Stimulated activated CD8-positive, alpha-beta memory T cell treated with anti-CD3 and anti-CD28 coated beads, Interleukin-12 subunit alpha, Interleukin-12 subunit beta, amount 100 ng/mL, for 1 hour (primary cell): ENCODE measurements at regions not wholly inside any gene's neighbourhood (a gene's known extent, or its start where the extent isn't known, plus 50 kb on each side); places are given as distances from the start of the nearest gene placed in this dataset.
"Not testable (repeated sequence)": the region's sequence is repeated elsewhere in the genome, so short reads cannot be mapped to it uniquely, and the experiment has no call there.

ENCODE experiments used
- DNase-seq: peaks from one replicate; pipeline ENCODE4 v3.0.0-alpha.2; 2020; ENCODE audit warnings: low read depth

DNA sequence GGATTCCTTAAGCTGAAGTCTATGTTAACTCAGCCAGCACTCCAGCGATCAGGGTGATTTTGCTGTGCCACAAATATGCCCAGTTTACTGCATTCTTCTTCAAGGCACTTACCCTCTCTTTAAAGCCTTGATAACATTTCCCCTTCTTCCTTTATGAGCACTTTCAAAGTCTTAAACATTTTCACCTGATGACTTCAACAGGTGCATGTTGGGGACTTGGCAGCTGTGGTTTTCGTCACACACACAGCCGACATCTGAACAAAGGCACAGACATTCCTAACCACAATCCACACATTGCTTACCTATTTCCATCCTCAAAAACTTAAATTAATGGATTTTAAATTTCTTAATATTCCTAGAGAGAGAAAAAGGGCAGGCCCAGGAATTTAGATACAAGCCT, 331.5 kb downstream of the CRPPA start:
- no peak for DNase-seq

DNA sequence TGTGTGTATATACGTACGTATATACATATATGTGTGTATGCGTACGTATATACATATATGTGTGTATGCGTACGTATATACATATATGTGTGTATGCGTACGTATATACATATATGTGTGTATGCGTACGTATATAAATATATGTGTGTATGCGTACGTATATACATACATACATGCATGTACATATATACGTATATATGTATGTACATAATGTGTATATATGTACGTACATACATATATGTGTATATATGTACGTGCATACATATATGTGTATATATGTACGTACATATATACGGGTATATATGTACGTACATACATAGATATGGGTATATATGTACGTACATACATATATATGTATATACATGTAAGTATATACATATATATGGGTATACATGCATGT, 332.1 kb downstream of the CRPPA start:
- no peak for DNase-seq

DNA sequence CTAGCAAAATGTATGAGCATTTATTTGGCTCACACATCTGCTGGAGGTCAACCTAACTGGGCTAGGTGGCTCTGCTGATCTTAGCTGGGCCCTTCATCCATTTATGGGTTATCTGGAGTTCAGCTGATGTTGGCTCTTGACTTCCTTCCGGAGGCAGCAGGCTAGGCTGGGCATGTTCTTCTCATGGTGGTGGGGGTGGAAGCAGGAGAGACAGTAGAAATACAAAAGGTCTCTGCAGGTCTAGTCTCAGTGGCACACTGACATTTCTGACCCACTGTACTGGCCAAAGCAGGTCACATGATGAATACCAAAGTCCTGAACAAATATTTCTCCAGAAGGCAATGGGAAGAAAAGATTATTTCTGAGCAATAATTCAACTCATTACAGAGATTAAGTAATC, 334.6 kb downstream of the CRPPA start:
- DNase-seq, result no peak

DNA sequence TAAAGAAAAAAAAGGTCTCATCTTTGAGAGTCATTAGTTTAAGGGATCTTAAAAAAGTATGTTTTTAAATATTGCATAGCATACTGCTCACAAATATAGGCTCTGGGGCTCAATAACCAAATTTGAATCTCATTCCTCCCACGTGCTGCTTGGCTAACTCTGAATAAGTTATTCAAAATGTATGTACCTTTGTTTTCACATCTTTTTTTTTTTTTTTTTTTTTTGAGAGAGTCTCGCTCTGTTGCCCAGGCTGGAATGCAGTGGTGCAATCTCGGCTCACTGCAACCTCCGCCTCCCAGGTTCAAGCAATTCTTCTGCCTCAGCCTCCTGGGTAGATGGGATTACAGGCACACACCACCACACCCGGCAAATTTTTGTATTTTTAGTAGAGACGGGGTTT, 335.6 kb downstream of the CRPPA start:
- DNase-seq, result not testable (repeated sequence)

DNA sequence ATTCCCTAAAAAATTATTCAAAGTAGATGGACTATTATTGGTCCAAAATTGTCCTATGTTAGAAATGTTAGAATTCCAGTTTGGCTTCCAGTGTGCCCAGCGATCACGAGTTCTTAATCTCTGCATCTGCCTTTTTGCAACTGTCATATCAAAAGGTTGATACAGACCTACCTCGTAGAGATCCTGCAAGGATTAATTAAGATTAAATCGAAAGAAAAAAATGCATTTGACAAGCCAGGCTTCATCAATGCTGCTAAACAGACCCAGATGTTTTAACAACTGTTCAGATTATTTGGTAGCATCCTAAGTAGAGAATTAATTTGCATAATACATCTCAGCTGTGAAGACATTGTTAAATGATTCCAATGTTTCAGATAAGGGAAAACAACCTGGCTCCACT, 336.5 kb downstream of the CRPPA start:
- DNase-seq, result no peak

DNA sequence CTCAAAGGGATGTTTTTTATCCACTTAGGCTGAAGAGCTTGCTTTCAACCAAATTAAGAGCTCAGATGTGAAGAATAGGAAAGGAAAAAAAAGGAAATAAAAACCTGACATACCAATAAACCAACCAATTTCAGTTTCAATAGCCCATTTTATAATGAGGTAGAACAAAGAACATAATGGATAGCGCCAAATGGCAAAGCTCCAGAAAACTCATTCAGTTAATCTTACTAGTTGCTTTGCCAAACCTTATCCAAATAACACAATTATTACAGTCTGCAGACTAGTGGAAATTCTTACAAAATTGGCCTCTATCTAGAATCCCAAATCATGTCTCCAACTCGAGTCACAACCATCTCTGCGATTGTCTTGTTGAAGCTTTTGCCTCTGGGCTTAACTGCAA, 337.0 kb downstream of the CRPPA start:
- no peak for DNase-seq

DNA sequence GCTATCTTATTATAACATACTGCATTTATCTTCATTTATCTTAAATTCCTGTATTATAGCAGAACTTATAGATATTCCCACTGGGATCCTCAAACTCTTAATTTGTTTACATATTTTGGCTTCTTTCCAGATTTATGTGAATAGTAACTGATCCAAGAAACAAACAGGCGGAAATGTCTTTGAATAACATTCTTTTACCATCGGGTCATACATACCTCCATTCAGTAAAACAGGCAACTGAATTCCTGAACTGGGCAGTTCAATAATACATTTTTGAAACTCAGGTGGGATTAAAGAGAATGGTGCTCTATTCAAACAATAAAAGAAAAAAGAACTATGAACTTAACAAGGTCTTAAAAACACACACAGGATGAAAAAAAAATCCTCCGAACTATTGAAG, 337.4 kb downstream of the CRPPA start:
- no peak for DNase-seq

DNA sequence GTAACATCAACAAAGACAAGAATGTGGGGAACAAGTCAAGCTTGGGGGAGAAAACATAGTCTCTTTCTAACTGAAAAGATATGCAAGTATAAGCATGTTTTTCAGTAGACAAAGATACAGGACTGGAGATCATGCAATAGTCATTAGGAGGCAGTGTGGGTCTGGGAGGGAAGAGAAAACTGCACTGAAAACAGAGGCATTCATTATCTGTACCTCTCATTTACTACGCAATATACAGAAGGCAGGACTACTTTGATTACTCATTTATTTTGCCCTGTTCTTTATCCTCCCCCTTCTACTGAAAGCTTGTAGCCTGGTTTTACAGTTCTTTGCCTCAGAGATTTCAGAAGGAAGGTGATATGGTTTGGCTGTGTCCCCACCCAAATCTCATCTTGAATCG, 341.2 kb downstream of the CRPPA start:
- no peak for DNase-seq

DNA sequence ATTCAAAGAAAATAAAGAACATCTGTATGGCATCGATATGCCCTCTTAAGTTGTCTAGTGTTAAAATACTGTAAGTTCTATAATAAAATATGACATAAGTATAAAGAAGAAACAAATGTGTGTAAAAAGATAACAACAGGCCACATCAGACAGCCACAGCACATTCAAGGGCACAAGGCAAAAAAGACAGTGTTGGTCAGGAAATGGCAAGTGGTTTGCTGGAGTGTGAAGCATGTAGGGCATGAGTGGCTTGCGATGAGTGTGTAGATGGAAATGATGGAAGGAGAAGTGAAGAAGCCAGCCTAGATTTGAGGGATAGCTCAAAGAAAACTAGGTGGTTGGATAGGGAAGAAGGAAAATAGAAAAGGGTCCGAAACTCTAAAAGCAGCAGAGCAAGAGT, 341.6 kb downstream of the CRPPA start:
- no peak for DNase-seq

DNA sequence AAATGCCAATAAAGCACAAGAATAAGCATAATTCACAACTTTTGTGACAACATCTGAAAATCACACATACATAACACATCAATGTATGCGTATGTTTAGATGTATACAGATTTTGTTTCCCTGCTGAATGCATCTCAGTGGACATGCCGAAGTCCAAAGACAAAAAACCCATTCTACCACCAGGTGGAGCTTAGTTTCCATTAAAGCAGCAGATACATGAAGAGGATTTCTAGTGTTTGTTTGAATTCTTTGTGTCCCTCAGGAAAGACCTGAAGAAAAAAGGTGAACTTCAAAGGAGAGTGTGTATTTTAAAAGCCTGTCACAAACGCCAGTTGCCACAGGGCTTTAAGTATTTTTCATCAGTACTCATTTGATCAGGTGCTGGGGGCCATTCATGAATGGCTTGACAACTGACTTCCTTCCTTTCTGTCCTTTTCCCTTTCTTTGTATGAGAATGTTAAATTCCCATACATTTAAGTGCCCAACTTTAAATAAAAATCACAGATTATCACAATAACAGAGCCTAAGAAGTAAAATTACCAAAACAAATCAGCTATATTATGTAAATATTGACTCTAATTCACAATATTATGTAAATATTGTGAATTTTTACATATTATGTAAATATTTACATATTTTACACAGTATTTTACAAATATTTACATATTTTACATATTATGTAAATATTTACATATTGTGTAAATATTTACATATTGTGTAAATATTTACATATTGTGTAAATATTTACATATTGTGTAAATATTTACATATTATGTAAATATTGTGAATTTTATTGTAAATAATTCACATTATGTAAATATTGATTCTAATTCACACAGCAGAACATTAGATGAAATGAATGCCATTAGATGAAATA, 343.0 kb downstream of the CRPPA start:
- DNase-seq, result no peak

DNA sequence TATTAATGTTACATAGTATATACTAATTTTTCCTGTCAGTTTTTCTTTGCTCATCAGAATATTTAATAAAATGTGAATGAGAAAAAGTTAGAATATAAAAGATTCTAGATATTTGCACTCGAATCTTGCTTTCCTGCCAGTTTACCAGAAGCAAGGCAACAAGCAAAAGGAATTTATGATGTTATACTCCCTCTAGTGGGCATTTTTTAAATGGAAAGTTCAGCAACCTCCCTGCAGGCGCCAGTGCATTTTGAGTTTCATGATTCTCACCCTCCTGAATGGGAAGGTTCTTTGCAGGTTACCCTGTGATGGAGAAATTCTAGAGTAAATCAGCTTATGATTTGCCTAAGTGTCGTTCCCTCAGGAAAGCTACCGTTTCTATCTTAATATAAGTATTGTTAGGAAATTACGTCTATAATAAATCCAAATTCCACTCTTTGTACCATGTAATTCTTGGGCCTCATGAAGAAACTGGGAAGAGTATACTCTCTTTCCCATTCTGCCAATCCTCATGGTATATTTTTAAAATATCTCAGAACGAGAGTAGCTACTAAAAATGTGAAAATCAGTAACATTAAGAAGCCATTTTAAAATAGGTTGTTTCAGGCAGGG, 350.0 kb downstream of the CRPPA start:
- DNase-seq, result no peak

DNA sequence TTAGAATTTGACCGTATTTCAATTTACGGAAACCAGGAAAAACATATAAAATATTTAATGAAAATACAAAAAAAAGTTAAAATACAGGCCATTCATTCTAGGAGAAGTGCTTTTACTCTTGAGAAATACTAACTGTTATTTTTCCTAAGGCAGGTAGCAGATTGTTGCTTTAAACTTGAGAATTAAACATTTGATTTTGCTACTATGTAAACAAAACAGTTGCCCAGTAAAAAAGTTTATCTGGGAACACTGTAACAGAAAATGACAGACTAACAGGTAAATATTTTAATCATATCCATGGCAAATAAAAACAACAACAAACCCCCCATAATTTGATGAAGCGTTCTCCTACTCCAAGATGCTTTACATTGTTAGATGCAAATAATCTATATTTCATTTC, 350.5 kb downstream of the CRPPA start:
- DNase-seq, result no peak

DNA sequence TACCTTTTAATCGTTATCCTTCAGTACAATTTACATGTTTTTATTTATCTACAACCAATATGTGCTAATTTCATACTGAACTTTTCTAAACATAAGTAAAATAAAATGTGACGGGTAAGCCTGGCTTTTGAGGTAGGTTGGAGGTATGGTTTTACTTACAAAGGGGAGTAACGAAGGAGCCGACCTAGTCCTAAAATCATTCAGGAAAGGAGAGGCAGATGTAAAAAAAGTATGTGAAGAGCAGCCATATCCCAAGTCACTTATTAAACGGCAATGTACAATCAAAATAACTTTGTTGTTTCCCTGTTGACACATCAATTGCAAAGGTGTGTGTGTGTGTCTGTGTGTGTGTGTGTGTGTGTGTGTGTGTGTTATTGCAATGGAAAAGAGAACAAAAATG, 351.3 kb downstream of the CRPPA start:
- no peak for DNase-seq

DNA sequence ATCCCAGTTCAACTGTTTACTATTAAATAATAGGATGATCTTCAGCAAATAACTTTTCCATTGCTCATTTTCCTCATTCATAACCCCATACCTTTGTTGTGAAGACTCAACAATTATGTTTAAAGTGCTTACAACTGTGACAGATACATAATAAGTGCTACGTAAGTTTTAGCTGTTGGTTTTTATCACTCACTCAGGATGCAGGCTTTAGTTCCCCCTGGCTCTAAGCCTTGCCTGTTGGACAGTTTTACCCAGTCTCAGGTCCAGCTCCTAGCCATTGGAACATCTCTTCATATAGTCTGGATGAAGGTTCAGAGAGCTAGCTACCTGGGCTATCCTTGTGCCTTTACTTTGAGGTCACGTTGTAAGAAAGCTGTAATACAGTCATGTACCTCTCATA, 353.2 kb downstream of the CRPPA start:
- DNase-seq, result no peak

DNA sequence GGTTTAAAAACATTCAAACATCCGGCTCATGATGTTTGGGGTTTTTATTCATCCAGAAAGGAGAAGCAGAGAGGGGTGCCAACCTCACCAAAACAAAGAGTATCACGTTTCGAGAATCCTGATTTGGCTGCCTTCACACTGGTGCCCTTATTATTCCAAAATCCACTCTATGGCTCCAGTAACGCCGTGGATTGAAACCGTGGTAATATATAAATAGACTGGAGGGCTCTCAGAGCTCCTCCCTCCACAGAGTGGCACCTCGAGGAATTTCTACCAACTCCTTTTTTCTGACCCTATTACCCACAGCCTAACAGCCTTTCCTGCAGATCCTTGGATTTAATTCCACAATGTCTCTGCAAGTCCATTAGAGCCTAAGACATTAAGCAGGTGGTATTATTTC, 353.6 kb downstream of the CRPPA start:
- no peak for DNase-seq

DNA sequence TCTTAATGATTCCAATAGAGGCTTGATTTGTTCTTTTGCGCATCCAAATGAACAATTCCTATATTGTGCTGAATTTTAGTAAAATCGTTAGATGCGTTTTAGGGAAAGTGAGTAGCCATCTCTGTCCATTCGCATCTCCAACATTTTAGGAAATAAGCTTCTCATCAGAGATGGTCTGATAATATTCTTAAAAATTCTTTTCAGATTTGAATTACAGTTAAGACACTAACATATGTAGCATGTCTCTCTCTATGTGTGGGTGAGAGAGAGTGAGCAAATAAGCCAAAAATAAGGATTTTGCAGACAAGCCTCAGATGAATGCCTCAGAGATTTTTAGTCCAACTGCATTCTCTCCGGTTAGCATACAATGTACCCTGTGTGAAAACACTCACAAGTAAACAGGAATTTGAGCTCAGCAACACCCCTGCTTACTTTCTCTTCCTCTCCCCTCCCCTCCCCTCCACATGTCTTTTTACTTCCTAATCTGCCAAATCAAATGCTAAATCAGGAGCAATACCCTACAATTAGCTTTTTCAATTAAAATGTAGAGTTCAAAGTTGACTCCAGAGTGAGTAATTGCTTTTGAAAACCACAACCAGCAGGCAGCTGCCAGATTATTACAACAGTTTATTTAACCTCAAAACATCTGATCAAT, 354.4 kb downstream of the CRPPA start:
- no peak for DNase-seq

DNA sequence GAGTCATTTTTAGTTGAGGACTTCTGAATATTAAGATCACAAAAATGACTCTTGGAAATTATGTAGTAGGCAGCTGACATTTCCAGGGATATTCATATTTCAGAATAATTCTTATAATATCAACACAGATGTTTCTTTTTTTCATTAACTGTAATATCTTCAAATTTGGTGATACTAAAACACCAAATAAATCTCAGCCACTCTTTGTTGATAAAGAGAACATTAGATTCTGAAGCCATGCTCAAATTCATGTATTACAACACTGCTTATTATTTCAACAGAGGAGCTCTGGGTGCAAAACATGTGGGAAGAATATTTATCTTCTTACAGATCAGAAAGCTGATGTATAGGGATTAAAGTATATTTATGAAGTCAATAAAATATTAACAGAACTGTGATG, 355.4 kb downstream of the CRPPA start:
- DNase-seq, result no peak

DNA sequence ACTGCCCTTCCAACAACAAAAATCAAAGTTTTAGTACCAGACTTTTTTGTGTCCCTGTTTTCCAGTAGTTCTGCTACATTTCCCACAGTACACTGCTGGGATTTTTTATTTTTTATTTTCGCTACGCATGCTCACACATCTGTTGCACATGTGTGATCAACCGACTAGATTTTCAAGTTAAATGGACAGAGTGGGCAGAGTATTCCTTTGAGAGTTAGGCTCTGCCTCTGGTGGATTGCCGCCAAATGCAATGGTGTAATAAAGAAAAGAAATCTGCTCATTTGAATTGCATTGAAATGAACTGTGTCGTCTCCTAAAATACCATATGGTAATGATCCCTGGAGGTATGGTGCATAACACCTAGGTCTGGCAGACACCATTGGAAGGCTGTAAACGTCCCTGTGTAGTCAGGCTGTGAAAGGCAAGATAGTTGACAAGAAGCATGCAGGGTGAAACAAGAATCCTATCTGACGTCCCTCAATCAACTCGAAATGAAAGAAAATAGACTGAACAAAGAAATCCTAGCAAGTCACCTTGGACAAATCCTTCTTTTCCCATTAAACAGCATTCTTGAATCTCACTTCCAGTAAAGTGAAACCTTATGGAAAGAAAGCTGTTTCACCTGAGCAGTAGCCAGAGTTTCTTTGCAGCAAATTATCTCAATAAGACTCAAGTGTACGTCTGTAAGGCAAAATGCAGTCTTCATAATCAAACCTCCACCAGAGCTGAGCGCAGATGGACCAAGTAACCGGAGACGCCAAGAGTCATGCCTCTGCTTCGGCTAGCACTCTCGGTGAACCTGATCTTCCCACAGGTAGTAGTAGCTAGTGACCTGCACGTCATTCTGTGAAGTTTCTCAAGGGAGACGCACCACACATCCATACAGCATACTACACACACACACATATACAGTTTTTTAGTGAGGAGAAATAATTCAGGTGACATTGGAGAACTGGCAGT, 357.3 kb downstream of the CRPPA start:
- DNase-seq, result no peak

DNA sequence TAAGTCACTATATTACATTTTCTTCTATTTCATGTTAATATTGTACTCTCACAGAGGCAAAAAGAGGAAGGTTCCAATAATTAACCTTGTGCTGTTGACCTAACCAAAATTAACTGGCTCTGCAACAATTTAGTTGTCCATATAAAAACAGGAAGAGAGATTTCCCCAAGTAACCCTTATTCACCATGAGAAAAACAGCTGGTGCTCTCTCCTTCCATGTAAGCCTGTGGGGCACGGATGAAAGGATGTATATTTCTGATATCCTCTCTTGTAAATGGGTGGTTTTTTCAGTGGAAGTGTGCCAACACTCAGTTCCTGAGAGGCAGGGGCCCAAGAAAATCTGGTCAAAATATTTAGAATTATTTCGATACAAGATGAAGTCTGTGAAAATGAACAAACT, 358.1 kb downstream of the CRPPA start:
- DNase-seq, result no peak

DNA sequence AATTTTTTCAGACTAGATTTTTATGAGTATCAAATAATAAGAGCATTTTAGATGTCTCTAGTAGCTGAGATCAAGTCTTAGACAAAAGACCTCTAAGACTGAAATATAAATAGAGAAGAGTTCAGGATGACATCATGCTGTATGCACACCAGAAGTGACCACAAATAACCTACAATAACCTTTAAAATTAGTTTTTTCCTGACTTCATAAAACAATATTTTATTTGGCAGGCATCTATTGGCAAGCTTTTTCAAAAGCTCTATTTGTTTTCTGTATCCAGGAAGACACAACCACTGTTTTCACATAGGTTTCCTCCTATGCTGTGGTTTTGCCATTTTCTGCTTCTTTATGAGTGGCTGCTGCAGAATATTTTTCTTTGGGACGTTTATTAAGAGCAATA, 359.1 kb downstream of the CRPPA start:
- no peak for DNase-seq

DNA sequence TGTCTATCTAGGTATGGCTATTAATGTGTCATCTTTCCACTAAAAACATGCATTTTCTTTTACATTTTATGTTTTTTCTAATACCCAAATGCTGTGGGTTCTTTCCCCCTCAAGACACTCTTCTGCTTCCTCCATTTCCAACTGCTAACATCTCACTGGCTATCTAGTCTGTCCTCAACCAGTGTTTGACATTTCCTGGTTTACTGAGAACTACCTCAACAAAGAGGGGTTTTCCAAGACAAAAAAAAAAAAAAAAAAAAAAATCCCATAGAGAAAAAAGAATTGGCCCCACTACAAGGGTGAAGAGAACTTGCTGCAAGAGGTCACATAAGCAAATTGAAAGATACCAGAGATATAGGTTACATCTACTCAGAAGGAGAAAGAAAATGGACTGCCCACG, 359.7 kb downstream of the CRPPA start:
- no peak for DNase-seq

DNA sequence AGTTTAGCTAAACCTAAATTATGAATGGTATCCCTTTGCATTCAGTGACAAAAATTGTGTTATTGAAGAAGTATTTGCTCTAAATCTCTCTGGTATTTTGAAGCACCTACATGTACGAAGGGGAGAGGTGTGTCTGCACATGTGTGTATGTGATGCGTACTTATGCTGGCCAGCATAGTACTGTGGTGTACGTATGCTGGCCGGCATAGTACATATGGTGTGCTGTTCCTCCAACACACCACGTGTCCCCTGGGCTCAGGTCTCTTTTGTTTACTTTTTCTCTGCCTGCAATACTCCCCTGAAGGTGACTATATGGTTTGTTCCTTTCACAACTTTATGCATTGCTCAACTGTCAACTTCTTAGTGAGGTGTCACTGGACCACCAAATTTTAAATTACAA, 360.3 kb downstream of the CRPPA start:
- DNase-seq, result no peak
